Tibial artery (tissue), 4 donors: ENCODE measurements at regions not wholly inside any gene's neighbourhood (a gene's known extent, or its start where the extent isn't known, plus 50 kb on each side); places are given as distances from the start of the nearest gene placed in this dataset.

Source experiments
- DNase-seq, 2 donors: peaks; one replicate each; pipeline ENCODE4 v3.0.0-alpha.2; 2019
- H3K27ac ChIP-seq, 2 donors: fragments of 200-600 bp; sonication (generic) in 1 of 2; 1 replicate in 1 of 2; 2 replicates in 1 of 2; pipeline ENCODE4 v1.5.1; 2018 to 2019; ENCODE audit warnings: mild to moderate bottlenecking in 1 of 2
- H3K27me3 ChIP-seq, 2 donors: fragments of 200-600 bp; sonication (generic) in 1 of 2; one replicate each; pipeline versions ENCODE4 v1.5.1 to v1.6.0; 2016 to 2019
- H3K36me3 ChIP-seq, 3 donors: fragments of 200-600 bp; sonication (generic) in 2 of 3; one replicate each; pipeline ENCODE4 v1.5.1; 2016 to 2019; ENCODE audit warnings: mild to moderate bottlenecking in 2 of 3
- H3K4me1 ChIP-seq, 4 donors: fragments of 200-600 bp; sonication (generic) in 2 of 4; 1 replicate in 3 of 4; 2 replicates in 1 of 4; pipeline ENCODE4 v1.5.1; 2016 to 2019
- H3K4me3 ChIP-seq, 2 donors: fragments of 200-600 bp; sonication (generic) in 1 of 2; 1 replicate in 1 of 2; 2 replicates in 1 of 2; pipeline ENCODE4 v1.5.1; 2018 to 2019; ENCODE audit warnings: mild to moderate bottlenecking in 2 of 2
- H3K9me3 ChIP-seq, 3 donors: fragments of 200-600 bp; sonication (generic) in 1 of 3; one replicate each; pipeline ENCODE4 v1.5.1; 2016 to 2019
- CTCF ChIP-seq, 2 experiments: fragments of 200-600 bp in 1 of 2; fragments of 450-650 bp in 1 of 2; IDR thresholded peaks; one replicate each; pipeline ENCODE4 v1.5.1; 2017 to 2019; ENCODE audit warnings: antibody characterized with exemption in 2 of 2, mild to moderate bottlenecking in 1 of 2, moderate library complexity in 1 of 2
- intact Hi-C: fragments of 100-400 bp; cut with DNase I; formaldehyde crosslinking; loops from one replicate; pipeline ENCODE4 v1.15.0; 2023; ENCODE audit warnings: low total_unique reads

GRCh38 chr9:13023498-13023897, 248.7 kb downstream of the LURAP1L start:
- no peaks in the 10 kb centered on the region for H3K9me3 ChIP-seq
- no peak for DNase-seq
- intact Hi-C loops: no loop called here
- H3K4me1 ChIP-seq: peaks cover 0 to 6% (median 0%) of the 10 kb centered on the region in 4 donors
- H3K36me3 ChIP-seq: no peaks in the 10 kb centered on the region
- TF ChIP-seq CTCF (IDR thresholded peaks at IDR 0.05): no peak
- no peaks in the 10 kb centered on the region for H3K27me3 ChIP-seq
- no peak overlapping the region for H3K27ac ChIP-seq
- no peak overlapping the region for H3K4me3 ChIP-seq

GRCh38 chr9:13026956-13027355, 252.1 kb downstream of the LURAP1L start:
- Histone ChIP-seq H3K36me3 (no peaks in the 10 kb centered on the region), H3K4me1 (no peaks in the 10 kb centered on the region), H3K27ac (no peak overlapping the region), H3K9me3 (no peaks in the 10 kb centered on the region), H3K27me3 (no peaks in the 10 kb centered on the region), H3K4me3 (no peak overlapping the region)
- TF ChIP-seq CTCF (IDR thresholded peaks at IDR 0.05): no peak
- intact Hi-C loops: no loop called here
- no peak for DNase-seq

DNA sequence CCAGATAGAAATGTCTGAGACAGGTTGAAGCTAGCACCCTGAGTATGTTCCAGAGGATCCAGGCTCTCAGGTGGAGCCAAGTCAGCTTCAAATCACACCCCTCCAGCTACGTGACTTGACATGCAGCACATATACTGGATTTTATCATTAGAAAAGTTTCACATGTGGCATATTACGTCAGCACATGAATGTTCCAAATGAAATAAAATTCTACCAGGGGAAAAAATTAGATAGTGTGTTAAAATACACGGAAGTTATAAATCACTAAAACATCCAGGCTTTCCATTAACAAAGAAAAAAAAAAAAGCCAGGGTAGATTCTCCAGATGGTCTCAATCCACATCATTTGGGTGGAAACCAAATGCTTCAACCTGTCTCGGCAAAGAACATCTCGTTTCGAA, 251.6 kb downstream of the MPDZ start:
- Histone ChIP-seq H3K4me1 (no peaks in the 10 kb centered on the region), H3K27ac (no peak overlapping the region), H3K27me3 (no peaks in the 10 kb centered on the region), H3K4me3 (no peak overlapping the region), H3K9me3 (no peaks in the 10 kb centered on the region), H3K36me3 (no peaks in the 10 kb centered on the region)
- intact Hi-C loops: no loop called here
- no peak for TF ChIP-seq CTCF (IDR thresholded peaks at IDR 0.05)
- DNase-seq: no peak

DNA sequence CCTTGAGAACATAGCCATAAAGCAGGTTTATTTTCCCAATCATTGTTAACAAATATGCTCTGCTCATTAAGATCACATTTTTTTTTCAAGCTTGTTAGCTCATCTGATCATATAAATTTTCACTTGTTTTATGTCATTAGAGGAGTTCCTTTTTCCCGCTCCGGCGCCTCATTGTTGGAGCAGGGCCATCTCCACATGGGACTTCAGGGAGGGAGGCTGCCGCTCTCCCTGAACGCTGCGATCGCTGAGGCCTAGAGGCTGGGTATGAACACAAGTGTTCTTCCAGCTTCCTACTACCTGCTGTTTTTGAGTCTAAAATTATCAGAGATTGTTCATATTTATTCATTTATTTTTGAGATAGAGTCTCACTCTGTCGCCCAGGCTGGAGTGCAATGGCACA, 246.9 kb downstream of the MPDZ start:
- H3K36me3 ChIP-seq: no peaks in the 10 kb centered on the region
- DNase-seq: no peak
- no peaks in the 10 kb centered on the region for H3K9me3 ChIP-seq
- peaks cover 0 to 7% (median 3%) of the 10 kb centered on the region in 4 donors for H3K4me1 ChIP-seq
- H3K27me3 ChIP-seq: no peaks in the 10 kb centered on the region
- no peak overlapping the region for H3K27ac ChIP-seq
- intact Hi-C loops: loop anchor here (10.0 kb wide), 1 partner anchor 312 kb away; no protein-coding TSS in a partner anchor
- no peak overlapping the region for H3K4me3 ChIP-seq
- TF ChIP-seq CTCF (IDR thresholded peaks at IDR 0.05): no peak

GRCh38 chr9:13033959-13034693, 245.4 kb downstream of the MPDZ start:
- Histone ChIP-seq H3K4me3 (peak overlapping the region; percentile 36 to 37), H3K27me3 (no peaks in the 10 kb centered on the region), H3K27ac (no peak overlapping the region), H3K36me3 (no peaks in the 10 kb centered on the region), H3K9me3 (no peaks in the 10 kb centered on the region), H3K4me1 (peaks cover 0 to 7% (median 3%) of the 10 kb centered on the region in 4 donors)
- peak; percentile 56 to 76 for DNase-seq
- intact Hi-C loops: loop anchor here (10.0 kb wide), 1 partner anchor 311 kb away; no protein-coding TSS in a partner anchor
- peak; percentile 78 to 82 for TF ChIP-seq CTCF (IDR thresholded peaks at IDR 0.05)
